ENCODE measurements at regions not wholly inside any gene's neighbourhood (a gene's known extent, or its start where the extent isn't known, plus 50 kb on each side); places are given as distances from the start of the nearest gene placed in this dataset.
"Not testable (repeated sequence)": the region's sequence is repeated elsewhere in the genome, so short reads cannot be mapped to it uniquely, and the experiment has no call there.

DNA sequence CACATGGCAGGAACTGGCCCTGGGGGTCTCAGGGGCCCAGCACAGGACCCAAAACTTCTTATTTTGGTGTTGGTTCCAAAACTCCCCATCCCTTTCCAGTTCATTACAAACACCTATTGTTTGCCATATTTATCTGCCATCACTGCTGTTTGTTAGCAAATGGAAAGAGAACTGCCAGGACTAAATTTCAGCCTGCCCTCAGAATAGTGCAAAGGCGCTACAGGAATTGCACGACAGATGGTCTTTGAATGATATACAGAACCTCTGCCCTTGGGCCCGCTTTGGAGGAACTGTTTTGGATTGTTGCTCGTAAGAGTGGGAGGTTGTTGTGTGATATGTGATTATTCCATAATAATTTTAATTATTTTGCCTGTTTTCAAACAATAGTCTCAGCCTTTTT is 199.0 kb upstream of the FBXL4 start:
- TF ChIP-seq, protein P1, sequence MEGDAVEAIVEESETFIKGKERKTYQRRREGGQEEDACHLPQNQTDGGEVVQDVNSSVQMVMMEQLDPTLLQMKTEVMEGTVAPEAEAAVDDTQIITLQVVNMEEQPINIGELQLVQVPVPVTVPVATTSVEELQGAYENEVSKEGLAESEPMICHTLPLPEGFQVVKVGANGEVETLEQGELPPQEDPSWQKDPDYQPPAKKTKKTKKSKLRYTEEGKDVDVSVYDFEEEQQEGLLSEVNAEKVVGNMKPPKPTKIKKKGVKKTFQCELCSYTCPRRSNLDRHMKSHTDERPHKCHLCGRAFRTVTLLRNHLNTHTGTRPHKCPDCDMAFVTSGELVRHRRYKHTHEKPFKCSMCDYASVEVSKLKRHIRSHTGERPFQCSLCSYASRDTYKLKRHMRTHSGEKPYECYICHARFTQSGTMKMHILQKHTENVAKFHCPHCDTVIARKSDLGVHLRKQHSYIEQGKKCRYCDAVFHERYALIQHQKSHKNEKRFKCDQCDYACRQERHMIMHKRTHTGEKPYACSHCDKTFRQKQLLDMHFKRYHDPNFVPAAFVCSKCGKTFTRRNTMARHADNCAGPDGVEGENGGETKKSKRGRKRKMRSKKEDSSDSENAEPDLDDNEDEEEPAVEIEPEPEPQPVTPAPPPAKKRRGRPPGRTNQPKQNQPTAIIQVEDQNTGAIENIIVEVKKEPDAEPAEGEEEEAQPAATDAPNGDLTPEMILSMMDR (conservative IDR thresholded peaks at IDR 0.05; ENCODE audit: low read depth) = no peak
- ChIA-PET POLR2A (ENCODE audit: low non-redundant PET) (no interaction called here), CTCF (interaction anchor here (0.7 kb wide), 1 partner anchor 22 kb away, joined by 3 read pairs; no protein-coding TSS in a partner anchor)
- DNase-seq (ENCODE audit: low spot score) = no peak
- H3K27ac ChIP-seq = no peak overlapping the region

DNA sequence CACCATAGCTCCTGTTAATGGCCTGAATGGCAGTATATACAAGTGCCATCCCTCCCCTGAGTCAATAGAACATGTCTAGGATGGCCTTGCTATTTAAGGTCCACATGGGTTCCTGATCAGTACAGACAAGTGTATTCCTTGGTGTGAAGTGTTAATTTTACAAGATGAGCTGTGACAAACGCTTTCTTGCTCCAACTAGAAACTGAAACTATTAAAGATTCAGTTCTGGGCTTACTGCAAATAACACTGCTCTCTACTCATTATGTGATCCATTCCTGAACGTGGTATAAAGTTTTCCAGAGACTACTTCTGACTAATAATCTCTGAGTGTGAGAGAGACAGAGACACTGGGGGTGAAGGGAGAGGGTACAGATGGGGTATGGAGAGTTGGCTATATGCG is 198.0 kb upstream of the FBXL4 start:
- TF ChIP-seq, protein P1 (conservative IDR thresholded peaks at IDR 0.05; ENCODE audit: low read depth) = no peak
- H3K27ac ChIP-seq = no peak overlapping the region
- CTCF ChIA-PET = no interaction called here
- no peak for DNase-seq (ENCODE audit: low spot score)
- POLR2A ChIA-PET (ENCODE audit: low non-redundant PET) = no interaction called here

DNA sequence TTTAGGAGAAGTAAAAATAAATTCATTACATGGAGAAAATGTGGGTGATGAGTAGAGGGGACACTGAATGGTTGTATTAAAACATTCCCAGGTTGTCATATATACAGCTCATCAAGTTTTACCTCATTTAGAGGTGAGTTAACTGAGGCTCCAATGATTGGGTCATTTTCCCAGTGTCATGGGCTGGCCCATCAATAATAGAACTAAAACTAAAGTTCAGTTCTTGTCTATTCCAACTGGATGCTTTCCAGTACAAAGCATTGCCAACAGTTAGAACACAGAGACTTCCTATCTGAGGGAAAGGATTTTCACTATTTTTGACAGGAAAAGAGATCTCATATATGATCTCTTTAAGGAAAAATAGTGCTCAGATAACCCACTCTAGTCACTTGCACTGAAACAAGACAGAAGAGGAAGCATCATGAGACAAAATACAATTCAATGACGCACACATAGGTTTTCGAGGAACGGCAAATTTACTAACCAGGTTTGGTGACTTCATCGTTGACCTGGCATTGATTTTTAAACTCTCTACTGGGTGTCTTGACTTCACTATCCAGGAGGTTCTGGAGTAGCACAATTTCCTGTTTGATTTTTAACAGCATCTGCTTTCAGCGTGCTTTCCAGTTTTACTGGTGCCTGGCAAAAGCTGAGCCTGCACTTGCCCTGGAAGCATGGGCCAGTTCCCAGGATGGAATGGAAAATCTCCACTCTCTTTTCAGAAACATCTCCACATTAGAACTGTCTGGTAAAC is 195.5 kb upstream of the FBXL4 start:
- TF ChIP-seq, protein P1 (conservative IDR thresholded peaks at IDR 0.05; ENCODE audit: low read depth) = no peak
- no peak overlapping the region for H3K27ac ChIP-seq
- POLR2A ChIA-PET (ENCODE audit: low non-redundant PET) = no interaction called here
- CTCF ChIA-PET = no interaction called here
- DNase-seq (ENCODE audit: low spot score) = no peak

DNA sequence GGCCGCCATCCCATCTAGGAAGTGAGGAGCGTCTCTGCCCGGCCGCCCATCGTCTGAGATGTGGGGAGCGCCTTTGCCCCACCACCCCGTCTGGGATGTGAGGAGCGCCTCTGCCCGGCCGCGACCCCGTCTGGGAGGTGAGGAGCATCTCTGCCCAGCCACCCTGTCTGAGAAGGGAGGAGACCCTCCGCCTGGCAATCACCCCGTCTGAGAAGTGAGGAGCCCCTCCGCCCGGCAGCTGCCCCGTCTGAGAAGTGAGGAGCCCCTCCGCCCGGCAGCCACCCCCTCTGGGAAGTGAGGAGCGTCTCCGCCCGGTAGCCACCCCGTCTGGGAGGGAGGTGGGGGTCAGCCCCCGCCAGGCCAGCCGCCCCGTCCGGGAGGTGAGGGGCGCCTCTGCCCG is 194.2 kb upstream of the FBXL4 start:
- DNase-seq (ENCODE audit: low spot score); CTCF ChIA-PET; H3K27ac ChIP-seq; POLR2A ChIA-PET (ENCODE audit: low non-redundant PET): not testable (repeated sequence)

DNA sequence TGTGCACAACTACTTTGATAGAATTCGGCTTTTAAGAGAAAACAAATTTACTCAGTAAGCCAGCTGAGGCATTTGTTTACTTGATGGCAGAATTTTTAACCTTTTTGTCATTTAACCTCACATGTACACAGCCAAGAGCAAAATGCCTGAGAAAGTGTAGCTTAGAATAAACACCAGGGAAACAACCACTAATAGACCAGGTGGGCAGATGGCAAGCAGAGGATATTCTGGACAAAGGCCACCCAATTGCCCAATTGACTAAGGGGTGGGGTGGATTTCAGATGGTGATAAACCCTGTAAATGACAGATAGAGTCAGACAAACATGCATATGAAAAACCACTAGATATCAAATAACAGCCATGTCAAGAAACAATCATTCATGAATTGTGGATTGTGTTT is 190.7 kb upstream of the FBXL4 start:
- TF ChIP-seq, protein P1 (conservative IDR thresholded peaks at IDR 0.05; ENCODE audit: low read depth) = no peak
- DNase-seq (ENCODE audit: low spot score) = no peak
- ChIA-PET CTCF (interaction anchor here (0.7 kb wide), 2 partner anchors 101 to 105 kb away, joined by 3 read pairs; no protein-coding TSS in a partner anchor), POLR2A (ENCODE audit: low non-redundant PET) (no interaction called here)
- no peak overlapping the region for H3K27ac ChIP-seq

DNA sequence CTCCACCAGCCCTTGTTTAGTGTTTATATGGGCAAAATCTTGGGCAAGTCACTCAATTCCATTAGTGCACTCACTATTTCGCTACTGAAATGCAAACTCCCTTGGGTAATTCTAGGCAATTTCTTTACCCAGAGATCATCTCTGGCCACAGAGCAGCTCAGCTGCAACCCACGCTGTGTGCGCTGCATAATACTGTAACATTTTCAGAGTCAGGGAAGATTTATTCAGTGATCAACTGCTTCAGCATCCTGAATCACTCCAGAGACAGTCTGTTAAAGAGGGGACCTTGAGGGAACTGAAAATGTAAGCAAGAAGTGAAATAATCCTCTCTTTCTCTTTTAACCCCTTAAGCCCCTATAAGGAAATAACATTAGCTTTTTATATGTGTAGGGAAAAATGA is 189.6 kb upstream of the FBXL4 start:
- H3K27ac ChIP-seq = no peak overlapping the region
- DNase-seq (ENCODE audit: low spot score) = no peak
- TF ChIP-seq, protein P1 (conservative IDR thresholded peaks at IDR 0.05; ENCODE audit: low read depth) = no peak
- ChIA-PET POLR2A (ENCODE audit: low non-redundant PET) (no interaction called here), CTCF (interaction anchor here (0.6 kb wide), 1 partner anchor 194 kb away, joined by 3 read pairs; no protein-coding TSS in a partner anchor)

DNA sequence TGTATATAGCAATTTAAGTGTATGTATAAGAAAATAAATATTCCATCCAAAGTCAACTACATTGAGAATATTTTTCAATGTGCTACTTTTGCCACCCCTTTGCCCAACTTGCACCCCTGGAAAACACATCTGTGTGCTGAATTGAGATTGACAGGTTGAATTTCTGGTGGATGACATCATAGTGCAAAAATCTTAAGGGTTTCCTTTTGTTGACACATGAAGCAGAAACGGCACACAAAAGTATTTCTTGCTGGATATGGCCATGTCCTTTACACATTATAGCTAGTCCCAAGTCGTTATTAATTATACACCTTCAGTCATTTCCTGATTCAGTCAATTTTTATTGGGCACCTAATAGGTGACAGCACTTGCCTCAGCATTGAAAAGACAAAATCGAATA is 188.7 kb upstream of the FBXL4 start:
- ChIA-PET POLR2A (ENCODE audit: low non-redundant PET) (no interaction called here), CTCF (no interaction called here)
- TF ChIP-seq, protein P1 (conservative IDR thresholded peaks at IDR 0.05; ENCODE audit: low read depth) = no peak
- no peak overlapping the region for H3K27ac ChIP-seq
- no peak for DNase-seq (ENCODE audit: low spot score)
